Activated naive CD4-positive, alpha-beta T cell treated with Interleukin-2 at 50 U/mL for 16 hours (primary cell): ENCODE measurements at regions not wholly inside any gene's neighbourhood (a gene's known extent, or its start where the extent isn't known, plus 50 kb on each side); places are given as distances from the start of the nearest gene placed in this dataset.
"Not testable (repeated sequence)": the region's sequence is repeated elsewhere in the genome, so short reads cannot be mapped to it uniquely, and the experiment has no call there.

Source experiments
- DNase-seq: peaks from one replicate; pipeline ENCODE4 v3.0.0-alpha.2; 2020

DNA sequence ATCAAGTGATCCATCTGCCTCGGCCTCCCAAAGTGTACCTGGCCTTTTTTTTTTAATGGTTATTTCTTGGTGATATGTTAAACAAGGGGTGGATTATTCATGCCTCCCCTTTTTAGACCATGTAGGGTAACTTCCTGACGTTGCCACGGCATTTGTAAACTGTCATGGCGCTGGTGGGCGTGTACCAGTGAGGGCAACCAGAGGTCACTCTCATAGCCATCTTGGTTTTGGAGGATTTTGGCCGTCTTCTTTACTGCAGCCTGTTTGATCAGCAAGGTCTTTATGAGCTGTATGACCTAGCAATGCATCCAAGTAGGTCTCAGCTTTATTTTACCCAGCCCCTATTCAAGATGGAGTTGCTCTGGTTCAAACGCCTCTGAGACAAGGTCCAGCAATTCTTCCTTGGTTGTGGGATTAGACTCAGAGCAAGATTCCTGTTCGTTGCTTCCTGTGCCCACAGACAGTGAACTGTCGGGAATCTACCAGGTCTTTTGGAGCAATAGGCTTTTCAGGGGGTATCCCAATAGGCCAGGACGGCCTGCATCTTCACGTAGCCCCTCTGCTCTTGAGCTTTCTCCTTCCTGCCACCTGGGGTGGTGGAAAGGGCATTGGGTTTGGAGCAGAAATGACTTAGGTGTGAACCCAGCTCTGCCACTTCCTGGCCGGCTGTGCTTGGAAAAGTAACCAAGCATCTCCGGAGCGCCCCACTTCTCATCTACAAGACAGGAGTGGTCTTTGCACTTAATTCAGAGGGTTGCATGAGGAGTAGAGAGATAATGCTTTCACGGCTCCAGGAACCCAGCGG is 52.9 kb upstream of the SEC14L1 start:
- DNase-seq: no peak

DNA sequence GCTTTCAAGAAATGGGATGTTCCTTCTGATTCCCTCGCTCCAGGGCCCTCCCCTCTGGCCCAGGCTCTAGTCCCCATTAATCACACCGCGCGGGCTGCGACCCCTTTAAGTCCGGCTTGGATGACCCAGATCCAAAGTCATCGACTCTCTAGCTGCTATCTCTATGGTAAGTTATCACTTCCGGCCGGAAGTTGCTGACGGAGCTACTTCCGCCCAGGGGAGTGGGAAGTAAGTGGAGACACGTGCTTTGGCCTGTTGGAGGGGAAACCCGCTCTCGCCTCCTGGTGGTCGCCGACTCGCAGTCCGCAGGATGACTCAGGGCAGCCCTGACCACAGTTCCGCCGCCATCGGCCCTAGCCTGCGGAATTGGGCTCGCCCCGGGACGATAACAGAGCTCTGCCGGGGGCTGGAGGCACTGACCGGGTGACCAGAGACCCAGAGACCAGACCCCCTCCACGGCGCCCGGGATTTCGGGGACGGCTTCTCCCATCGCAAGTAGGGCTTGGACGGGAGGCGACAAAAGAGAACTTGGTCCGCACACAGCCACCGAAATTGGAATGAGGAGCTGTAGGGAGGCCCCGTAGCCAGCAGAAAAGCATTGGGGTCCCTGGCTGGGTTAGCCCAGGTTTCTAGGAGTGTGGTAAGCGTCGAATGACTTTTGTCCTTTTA is 52.2 kb upstream of the SEC14L1 start:
- DNase-seq: peak; percentile 89

DNA sequence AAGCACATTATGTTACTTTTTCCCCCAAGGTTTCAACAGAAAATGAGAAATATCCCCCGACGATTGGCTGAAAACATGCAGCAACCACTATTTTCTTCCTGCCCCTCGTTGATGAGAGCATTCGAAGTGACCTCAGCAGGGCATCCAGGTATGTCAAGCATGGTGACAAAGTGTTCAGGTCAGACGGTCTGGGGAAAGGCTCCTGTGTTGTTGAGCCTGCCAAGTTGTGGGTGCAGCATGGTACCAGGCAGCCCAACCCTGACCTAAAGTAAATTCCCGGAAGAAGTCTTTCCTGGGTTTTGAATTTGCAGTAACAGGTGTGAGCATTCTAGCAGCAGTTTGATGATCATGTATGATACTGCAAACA is 51.7 kb upstream of the SEC14L1 start:
- peak; percentile 4 for DNase-seq

DNA sequence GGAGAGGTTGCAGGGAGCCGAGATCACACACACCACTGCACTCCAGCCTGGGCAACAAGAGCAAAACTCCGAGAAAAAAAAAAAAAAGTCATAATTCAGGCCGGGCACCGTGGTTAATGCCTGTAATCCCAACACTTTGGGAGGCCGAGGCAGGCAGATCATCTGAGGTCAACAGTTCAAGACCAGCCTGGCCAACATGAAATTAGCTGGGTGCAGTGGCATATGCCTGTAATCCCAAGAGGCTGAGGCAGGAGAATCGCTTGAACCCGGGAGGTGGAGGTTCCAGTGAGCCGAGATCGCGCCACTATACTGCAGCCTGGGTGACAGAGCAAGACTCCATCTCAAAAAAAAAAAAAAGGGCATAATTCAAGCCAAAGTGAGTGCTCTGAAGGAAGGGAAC is 50.8 kb upstream of the SEC14L1 start:
- not testable (repeated sequence) for DNase-seq

DNA sequence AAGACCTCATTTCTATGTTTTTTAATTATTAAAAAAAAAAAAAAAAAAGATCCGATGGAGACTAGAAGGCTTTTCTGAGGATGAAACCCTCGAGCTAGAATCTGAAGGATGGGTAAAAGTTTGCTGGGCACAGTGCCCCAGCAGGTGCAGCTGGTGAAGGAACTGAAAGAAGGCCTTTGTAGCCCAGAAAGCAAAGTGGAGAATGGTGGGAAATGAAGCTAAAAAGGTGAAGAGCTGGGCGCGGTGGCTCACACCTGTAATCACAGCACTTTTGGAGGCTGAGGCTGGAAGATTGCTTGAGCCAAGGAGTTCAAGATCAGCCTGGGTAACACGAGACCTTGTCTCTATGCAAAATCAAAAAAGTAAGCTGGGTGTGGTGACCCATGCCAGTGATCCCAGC is 50.3 kb upstream of the SEC14L1 start:
- no peak for DNase-seq
